NCI-H2196 treated with DMSO at 0.1 percent for 48 hours (cell line): ENCODE measurements at regions not wholly inside any gene's neighbourhood (a gene's known extent, or its start where the extent isn't known, plus 50 kb on each side); places are given as distances from the start of the nearest gene placed in this dataset.
"Not testable (repeated sequence)": the region's sequence is repeated elsewhere in the genome, so short reads cannot be mapped to it uniquely, and the experiment has no call there.

ENCODE experiments used
- DNase-seq: peaks from one replicate; lab custom pipeline; 2025; ENCODE audit not compliant: unreplicated experiment; lab: John Stamatoyannopoulos, UW

- DNase-seq, result no peak
These were observed 1252.3 kb upstream of the TENM3 start for GRCh38 chr4:180990931-180991330.

DNA sequence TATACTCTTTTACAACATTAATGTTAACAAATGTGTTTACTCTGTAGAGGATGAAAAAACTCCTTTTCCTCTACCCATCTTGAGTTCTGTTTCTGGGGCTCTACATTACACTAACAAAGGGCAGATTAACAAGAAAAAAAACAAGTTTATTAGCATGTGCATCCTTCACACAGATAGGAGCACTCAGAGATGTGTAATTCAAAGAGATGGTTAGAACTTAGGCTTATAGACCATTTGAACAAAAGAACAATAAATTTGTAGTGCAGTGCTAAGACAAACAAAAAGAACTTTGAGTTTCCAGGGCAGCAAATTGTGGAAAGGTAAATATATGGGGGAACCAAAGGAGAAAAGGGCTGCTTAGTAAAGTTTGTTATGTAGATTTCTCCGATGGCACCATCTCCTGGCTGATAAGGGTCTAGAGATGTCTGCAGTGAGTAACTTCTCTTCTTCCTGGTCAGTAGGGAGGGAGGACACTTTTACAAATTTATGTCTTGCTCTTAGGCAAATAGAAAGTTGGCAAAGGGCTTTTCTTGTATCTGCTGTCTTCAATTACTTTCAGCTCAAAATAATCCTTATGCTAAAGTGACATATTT, 1249.9 kb upstream of the TENM3 start:
- DNase-seq, result no peak

- DNase-seq, result no peak
These were observed 1248.5 kb upstream of the TENM3 start for GRCh38 chr4:180994722-180995121.

DNA sequence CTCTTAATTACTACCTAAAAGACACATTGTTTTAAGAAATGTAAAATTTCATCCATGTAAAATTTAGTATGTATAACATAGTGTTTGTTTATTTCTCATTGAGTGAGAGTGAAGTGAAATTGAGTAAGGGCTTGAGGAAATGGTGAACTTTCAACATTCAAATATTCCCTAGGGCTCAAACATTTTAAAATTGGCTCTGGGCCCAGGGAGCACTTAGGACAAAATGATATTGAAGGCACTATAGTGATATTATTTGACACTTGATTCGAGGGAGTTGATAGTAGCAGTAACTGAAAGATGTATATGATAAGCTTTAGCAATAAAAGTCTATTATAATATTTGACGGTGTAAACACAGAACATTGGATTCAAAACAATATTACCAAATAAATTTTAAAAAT, 1244.0 kb upstream of the TENM3 start:
- no peak for DNase-seq

DNA sequence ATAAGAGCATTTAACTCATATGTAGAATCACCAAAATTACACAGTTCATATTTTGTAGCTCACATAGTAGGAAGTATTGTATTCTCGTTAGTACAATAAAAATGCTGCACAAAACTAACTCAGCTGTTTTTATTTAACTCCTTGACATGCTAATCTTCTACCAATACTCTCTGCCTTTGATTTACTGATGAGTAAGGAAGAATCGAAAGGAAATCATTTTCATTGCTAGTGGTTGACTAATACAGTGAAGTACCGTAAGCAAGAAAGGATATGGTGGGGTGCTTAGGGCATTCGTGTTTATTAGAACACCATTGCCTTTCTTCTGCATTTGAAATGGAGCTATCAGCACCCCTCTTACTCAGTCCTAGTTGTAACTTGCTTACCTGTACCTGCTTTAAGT, 1239.1 kb upstream of the TENM3 start:
- DNase-seq, result no peak

DNA sequence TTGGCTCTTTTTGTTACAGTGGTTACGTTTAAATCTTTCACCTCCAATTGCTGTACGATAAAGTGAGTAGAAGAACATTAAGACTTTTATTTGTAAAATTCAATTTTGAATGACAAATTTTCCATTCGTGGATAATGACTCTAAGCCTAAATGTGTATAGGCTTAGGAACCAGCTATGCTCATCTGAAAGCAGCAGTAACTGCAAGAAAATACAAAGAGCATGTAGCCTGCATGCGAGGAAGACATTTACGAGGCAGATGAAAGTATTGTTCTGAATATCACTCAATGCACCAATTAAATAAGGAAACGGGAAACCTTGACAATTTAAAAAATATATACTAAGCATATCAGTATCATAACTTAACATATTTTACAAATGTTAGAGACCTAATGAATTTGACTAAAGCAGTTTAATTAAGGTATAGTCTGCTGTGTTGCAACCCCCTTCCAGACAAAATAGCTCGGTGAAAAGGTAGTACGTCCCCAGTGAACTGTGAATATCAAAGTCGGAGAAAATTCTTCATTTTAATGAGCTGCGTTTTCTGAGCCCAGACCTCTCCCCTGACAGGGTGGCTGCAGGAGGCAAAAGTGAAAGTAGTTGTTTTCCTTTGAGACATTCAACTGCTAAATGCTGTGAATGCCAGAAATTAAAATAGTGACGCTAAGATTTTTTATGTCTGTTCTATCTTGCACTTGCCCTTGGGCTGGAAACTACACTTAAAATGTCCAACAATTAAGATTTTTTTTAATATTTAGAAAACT, 1236.5 kb upstream of the TENM3 start:
- no peak for DNase-seq

GRCh38 chr4:181007751-181008150, 1235.5 kb upstream of the TENM3 start:
- no peak for DNase-seq

- DNase-seq, result no peak
These were observed 1235.0 kb upstream of the TENM3 start for GRCh38 chr4:181008164-181008563.

DNA sequence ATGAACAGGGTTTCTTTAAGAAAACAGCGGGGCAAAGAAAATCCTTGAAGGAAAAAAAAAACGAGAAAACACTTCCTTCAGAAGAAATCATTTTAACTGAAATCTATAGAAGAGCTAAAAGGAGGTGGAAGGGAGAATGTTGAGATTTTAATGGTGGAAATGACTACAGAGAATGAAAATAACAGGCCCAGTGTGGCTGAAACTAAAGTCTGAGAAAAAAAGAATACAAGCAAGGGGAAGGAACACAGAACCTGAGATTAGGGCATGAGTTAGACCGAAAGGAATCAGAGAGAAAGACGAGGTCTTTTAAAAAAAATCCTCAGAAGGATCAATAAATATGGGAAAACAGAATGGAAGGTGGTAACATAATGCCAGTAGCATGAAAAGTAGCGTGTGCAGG, 1230.0 kb upstream of the TENM3 start:
- DNase-seq, result no peak

DNA sequence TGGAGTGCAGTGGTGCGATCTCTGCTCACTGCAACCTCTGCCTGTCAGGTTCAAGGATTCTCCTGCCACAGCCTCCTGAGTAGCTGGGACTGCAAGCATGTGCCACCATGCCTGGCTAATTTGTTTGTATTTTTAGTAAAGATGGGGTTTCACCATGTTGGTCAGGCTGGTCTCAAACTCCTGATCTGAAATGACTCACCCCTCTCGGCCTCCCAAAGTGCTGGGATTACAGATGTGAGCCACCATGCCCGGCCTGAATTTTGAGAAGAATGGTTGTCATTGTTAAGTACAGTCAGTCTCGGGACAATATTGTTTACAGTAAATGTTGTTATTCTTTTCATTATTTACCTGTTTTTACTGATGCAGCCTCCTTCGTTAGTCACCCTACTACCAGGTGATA, 1226.2 kb upstream of the TENM3 start:
- no peak for DNase-seq

GRCh38 chr4:181018472-181018871, 1224.7 kb upstream of the TENM3 start:
- no peak for DNase-seq

GRCh38 chr4:181018913-181019312, 1224.3 kb upstream of the TENM3 start:
- DNase-seq, result no peak

- no peak for DNase-seq
These were observed 1222.7 kb upstream of the TENM3 start for GRCh38 chr4:181020456-181020855.

- DNase-seq, result no peak
These were observed 1222.0 kb upstream of the TENM3 start for GRCh38 chr4:181021213-181021612.

GRCh38 chr4:181030135-181030921, 1212.9 kb upstream of the TENM3 start:
- not testable (repeated sequence) for DNase-seq

DNA sequence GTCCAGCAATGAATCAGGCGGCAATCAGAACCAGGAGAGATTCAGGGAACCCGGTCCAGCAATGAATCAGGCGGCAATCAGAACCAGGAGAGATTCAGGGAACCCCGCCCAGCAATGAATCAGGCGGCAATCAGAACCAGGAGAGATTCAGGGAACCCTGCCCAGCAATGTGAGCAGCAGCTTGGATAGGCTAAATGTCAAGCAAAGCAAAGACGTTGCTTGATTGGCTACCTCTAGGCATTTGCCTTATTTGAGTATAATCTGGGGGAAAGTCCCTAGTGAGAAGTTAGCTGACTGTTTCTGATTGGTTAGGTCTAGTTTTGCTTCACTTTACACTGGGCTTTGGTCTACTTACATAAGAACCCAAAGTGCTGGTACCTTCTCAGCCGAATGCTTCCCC, 1212.2 kb upstream of the TENM3 start:
- DNase-seq, result no peak

- no peak for DNase-seq
These were observed 1199.7 kb upstream of the TENM3 start for GRCh38 chr4:181043486-181043885.

GRCh38 chr4:181046809-181047208, 1196.4 kb upstream of the TENM3 start:
- DNase-seq, result no peak

- DNase-seq, result no peak
These were observed 1191.3 kb upstream of the TENM3 start for GRCh38 chr4:181051931-181052330.

GRCh38 chr4:181061787-181062186, 1181.4 kb upstream of the TENM3 start:
- DNase-seq, result no peak

GRCh38 chr4:181063212-181063611, 1180.0 kb upstream of the TENM3 start:
- DNase-seq, result no peak

DNA sequence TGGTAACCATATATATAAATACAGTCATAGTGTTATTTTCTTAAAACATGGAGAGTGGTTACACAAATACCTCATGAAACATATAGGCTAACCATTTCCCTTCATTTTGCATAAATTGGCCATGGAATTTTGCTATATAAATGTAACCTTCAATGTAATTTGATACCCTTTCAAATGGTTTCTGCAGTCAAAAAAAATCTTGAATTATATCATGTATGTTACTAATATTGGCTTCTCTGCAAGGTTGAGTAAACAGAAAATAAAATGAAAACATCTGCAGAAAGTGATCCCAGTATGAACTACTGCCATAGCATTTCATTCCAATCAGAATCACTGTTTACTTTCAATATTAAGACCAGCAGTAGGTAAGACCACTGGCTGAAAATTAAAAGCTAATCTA, 1165.9 kb upstream of the TENM3 start:
- no peak for DNase-seq
